ENCODE measurements at regions not wholly inside any gene's neighbourhood (a gene's known extent, or its start where the extent isn't known, plus 50 kb on each side); places are given as distances from the start of the nearest gene placed in this dataset.

- BruUV-seq (replicated peaks), result no TSS peak
- intact Hi-C loops (cut with micrococcal nuclease; ENCODE audit: unreplicated experiment), result loop anchor here (10.0 kb wide), 1 partner anchor 1774 kb away; no protein-coding TSS in a partner anchor
- no peak for DNase-seq (ENCODE audit: low spot score)
- Histone ChIP-seq H3K9me3 (ENCODE audit: low read depth, low read length, poor library complexity, severe bottlenecking) (no peaks in the 10 kb centered on the region), H3K27me3 (replicated peaks; ENCODE audit: insufficient read depth, low read depth, low read length, poor library complexity) (no peaks in the 10 kb centered on the region), H3K4me3 (ENCODE audit: low read depth, low read length, poor library complexity, severe bottlenecking) (no peak overlapping the region), H3K4me1 (ENCODE audit: insufficient read depth, low read length, poor library complexity, severe bottlenecking) (no peaks in the 10 kb centered on the region), H3K27ac (ENCODE audit: low read depth, low read length, poor library complexity, severe bottlenecking) (no peak overlapping the region), H3K36me3 (ENCODE audit: insufficient read depth, low read length, poor library complexity, severe bottlenecking) (no peaks in the 10 kb centered on the region)
- TF ChIP-seq EZH2 (IDR thresholded peaks at IDR 0.05; ENCODE audit: borderline replicate concordance, low read depth, low read length, poor library complexity, severe bottlenecking) (no peak), CTCF (conservative IDR thresholded peaks at IDR 0.05; ENCODE audit: low read depth, low read length) (no peak)
- POLR2A ChIA-PET (ENCODE audit: low non-redundant PET), result no interaction called here
- CTCF ChIA-PET, result no interaction called here
Measured at GRCh38 chr4:159480826-159481225, 377.9 kb downstream of the RAPGEF2 start.

GRCh38 chr4:159481936-159482335 lies 379.1 kb downstream of the RAPGEF2 start:
- Histone ChIP-seq H3K4me3 (ENCODE audit: low read depth, low read length, poor library complexity, severe bottlenecking) (no peak overlapping the region), H3K27ac (ENCODE audit: low read depth, low read length, poor library complexity, severe bottlenecking) (no peak overlapping the region)
- intact Hi-C loops (cut with micrococcal nuclease; ENCODE audit: unreplicated experiment), result loop anchor here (10.0 kb wide), 1 partner anchor 1773 kb away; no protein-coding TSS in a partner anchor

GRCh38 chr4:159483110-159483781 lies 380.4 kb downstream of the RAPGEF2 start:
- H3K27me3 ChIP-seq (replicated peaks; ENCODE audit: insufficient read depth, low read depth, low read length, poor library complexity), result no peaks in the 10 kb centered on the region
- DNase-seq (ENCODE audit: low spot score), result no peak
- H3K4me1 ChIP-seq (ENCODE audit: insufficient read depth, low read length, poor library complexity, severe bottlenecking), result peaks cover 10% of the 10 kb centered on the region
- BruUV-seq (replicated peaks), result no TSS peak
- TF ChIP-seq EZH2 (IDR thresholded peaks at IDR 0.05; ENCODE audit: borderline replicate concordance, low read depth, low read length, poor library complexity, severe bottlenecking) (no peak), CTCF (conservative IDR thresholded peaks at IDR 0.05; ENCODE audit: low read depth, low read length) (no peak)
- H3K4me3 ChIP-seq (ENCODE audit: low read depth, low read length, poor library complexity, severe bottlenecking), result no peak overlapping the region
- ChIA-PET POLR2A (ENCODE audit: low non-redundant PET) (no interaction called here), CTCF (no interaction called here)
- intact Hi-C loops (cut with micrococcal nuclease; ENCODE audit: unreplicated experiment), result loop anchor here (10.0 kb wide), 1 partner anchor 1772 kb away; no protein-coding TSS in a partner anchor
- H3K27ac ChIP-seq (ENCODE audit: low read depth, low read length, poor library complexity, severe bottlenecking), result no peak overlapping the region
- H3K9me3 ChIP-seq (ENCODE audit: low read depth, low read length, poor library complexity, severe bottlenecking), result no peaks in the 10 kb centered on the region
- no peaks in the 10 kb centered on the region for H3K36me3 ChIP-seq (ENCODE audit: insufficient read depth, low read length, poor library complexity, severe bottlenecking)

More at GRCh38 chr4:159481936-159482335, 379.1 kb downstream of the RAPGEF2 start:
- POLR2A ChIA-PET (ENCODE audit: low non-redundant PET), result no interaction called here
- no peak for TF ChIP-seq EZH2 (IDR thresholded peaks at IDR 0.05; ENCODE audit: borderline replicate concordance, low read depth, low read length, poor library complexity, severe bottlenecking)
- TF ChIP-seq CTCF (conservative IDR thresholded peaks at IDR 0.05; ENCODE audit: low read depth, low read length), result no peak
- Histone ChIP-seq H3K4me1 (ENCODE audit: insufficient read depth, low read length, poor library complexity, severe bottlenecking) (peaks cover 2% of the 10 kb centered on the region), H3K36me3 (ENCODE audit: insufficient read depth, low read length, poor library complexity, severe bottlenecking) (no peaks in the 10 kb centered on the region), H3K27me3 (replicated peaks; ENCODE audit: insufficient read depth, low read depth, low read length, poor library complexity) (no peaks in the 10 kb centered on the region), H3K9me3 (ENCODE audit: low read depth, low read length, poor library complexity, severe bottlenecking) (no peaks in the 10 kb centered on the region)
- no TSS peak for BruUV-seq (replicated peaks)
- DNase-seq (ENCODE audit: low spot score), result no peak
- CTCF ChIA-PET, result no interaction called here

All from A673 (cell line).